ENCODE measurements at regions not wholly inside any gene's neighbourhood (a gene's known extent, or its start where the extent isn't known, plus 50 kb on each side); places are given as distances from the start of the nearest gene placed in this dataset.

DNA sequence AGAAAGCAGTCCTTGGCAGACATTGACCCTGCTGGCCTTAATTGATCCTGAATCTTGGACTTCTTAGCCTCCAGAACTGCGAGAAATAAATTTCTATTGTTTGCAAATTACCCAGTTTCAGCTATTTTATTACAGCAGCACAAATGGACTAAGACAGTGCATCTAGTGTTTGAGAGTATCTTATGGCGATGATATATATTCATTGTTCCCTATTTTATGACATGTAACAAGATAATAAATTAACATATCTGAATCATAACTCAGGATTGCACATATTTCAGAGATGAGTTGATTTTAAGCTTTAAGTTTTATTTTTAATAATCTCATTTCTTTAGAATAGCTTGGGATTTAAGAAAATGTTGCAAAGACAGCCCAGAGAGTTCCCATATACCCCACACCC is 167.4 kb upstream of the FOXG1 start:
- no peak for TF ChIP-seq SIN3A (IDR thresholded peaks at IDR 0.05; ENCODE audit: borderline replicate concordance, insufficient read depth, low read depth, low read length)
- TF ChIP-seq, protein P1, sequence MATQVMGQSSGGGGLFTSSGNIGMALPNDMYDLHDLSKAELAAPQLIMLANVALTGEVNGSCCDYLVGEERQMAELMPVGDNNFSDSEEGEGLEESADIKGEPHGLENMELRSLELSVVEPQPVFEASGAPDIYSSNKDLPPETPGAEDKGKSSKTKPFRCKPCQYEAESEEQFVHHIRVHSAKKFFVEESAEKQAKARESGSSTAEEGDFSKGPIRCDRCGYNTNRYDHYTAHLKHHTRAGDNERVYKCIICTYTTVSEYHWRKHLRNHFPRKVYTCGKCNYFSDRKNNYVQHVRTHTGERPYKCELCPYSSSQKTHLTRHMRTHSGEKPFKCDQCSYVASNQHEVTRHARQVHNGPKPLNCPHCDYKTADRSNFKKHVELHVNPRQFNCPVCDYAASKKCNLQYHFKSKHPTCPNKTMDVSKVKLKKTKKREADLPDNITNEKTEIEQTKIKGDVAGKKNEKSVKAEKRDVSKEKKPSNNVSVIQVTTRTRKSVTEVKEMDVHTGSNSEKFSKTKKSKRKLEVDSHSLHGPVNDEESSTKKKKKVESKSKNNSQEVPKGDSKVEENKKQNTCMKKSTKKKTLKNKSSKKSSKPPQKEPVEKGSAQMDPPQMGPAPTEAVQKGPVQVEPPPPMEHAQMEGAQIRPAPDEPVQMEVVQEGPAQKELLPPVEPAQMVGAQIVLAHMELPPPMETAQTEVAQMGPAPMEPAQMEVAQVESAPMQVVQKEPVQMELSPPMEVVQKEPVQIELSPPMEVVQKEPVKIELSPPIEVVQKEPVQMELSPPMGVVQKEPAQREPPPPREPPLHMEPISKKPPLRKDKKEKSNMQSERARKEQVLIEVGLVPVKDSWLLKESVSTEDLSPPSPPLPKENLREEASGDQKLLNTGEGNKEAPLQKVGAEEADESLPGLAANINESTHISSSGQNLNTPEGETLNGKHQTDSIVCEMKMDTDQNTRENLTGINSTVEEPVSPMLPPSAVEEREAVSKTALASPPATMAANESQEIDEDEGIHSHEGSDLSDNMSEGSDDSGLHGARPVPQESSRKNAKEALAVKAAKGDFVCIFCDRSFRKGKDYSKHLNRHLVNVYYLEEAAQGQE (IDR thresholded peaks at IDR 0.05; ENCODE audit: insufficient read depth in 1 of 2, low read depth in 2 of 2, low read length in 1 of 2) = no peak
- TF ChIP-seq, protein P2, sequence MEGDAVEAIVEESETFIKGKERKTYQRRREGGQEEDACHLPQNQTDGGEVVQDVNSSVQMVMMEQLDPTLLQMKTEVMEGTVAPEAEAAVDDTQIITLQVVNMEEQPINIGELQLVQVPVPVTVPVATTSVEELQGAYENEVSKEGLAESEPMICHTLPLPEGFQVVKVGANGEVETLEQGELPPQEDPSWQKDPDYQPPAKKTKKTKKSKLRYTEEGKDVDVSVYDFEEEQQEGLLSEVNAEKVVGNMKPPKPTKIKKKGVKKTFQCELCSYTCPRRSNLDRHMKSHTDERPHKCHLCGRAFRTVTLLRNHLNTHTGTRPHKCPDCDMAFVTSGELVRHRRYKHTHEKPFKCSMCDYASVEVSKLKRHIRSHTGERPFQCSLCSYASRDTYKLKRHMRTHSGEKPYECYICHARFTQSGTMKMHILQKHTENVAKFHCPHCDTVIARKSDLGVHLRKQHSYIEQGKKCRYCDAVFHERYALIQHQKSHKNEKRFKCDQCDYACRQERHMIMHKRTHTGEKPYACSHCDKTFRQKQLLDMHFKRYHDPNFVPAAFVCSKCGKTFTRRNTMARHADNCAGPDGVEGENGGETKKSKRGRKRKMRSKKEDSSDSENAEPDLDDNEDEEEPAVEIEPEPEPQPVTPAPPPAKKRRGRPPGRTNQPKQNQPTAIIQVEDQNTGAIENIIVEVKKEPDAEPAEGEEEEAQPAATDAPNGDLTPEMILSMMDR (IDR thresholded peaks at IDR 0.05) = no peak
